Right lobe of liver (tissue), 4 donors: ENCODE measurements at regions not wholly inside any gene's neighbourhood (a gene's known extent, or its start where the extent isn't known, plus 50 kb on each side); places are given as distances from the start of the nearest gene placed in this dataset.

Source experiments
- CTCF ChIP-seq, 4 donors: fragments of 200-600 bp in 3 of 4; fragments of 450-650 bp in 1 of 4; IDR thresholded peaks; one replicate each; pipeline versions ENCODE4 v1.5.1 to v1.8.0; 2016 to 2022; ENCODE audit warnings: antibody characterized with exemption in 4 of 4, mild to moderate bottlenecking in 2 of 4
- POLR2A ChIP-seq: fragments of 450-650 bp; IDR thresholded peaks from one replicate; pipeline ENCODE4 v1.6.1; 2017; ENCODE audit warnings: antibody characterized with exemption, mild to moderate bottlenecking
- donor health status: DM: no; HTN: no; CAD: no.
- donor health status: DM: no; HTN: no; CAD: no.
- donor health status: DM: no; HTN: yes; CAD: no.

GRCh38 chr9:117466111-117466510 is 51.3 kb upstream of the ASTN2 start:
- no peak for TF ChIP-seq CTCF (IDR thresholded peaks at IDR 0.05)
- TF ChIP-seq POLR2A = no peak
